SK-N-SH (cell line): ENCODE measurements at regions not wholly inside any gene's neighbourhood (a gene's known extent, or its start where the extent isn't known, plus 50 kb on each side); places are given as distances from the start of the nearest gene placed in this dataset.

Experiments
- GABPA ChIP-seq: IDR thresholded peaks from 2 replicates; pipeline ENCODE4 v1.4.0; 2012; ENCODE audit warnings: low read depth, mild to moderate bottlenecking
- POLR2AphosphoS5 ChIP-seq: IDR thresholded peaks from 2 replicates; pipeline ENCODE4 v1.6.1; 2012; ENCODE audit warnings: low read depth, low read length
- RAD21 ChIP-seq: IDR thresholded peaks from 2 replicates; pipeline ENCODE4 v1.6.1; 2012; ENCODE audit warnings: mild to moderate bottlenecking, low read length
- RXRA ChIP-seq: IDR thresholded peaks from 2 replicates; pipeline ENCODE4 v1.4.0; 2012; ENCODE audit warnings: low read depth, mild to moderate bottlenecking, borderline replicate concordance
- SIN3A ChIP-seq: IDR thresholded peaks from 2 replicates; pipeline ENCODE4 v1.6.1; 2012; ENCODE audit warnings: low read depth, mild to moderate bottlenecking, low read length, moderate library complexity, borderline replicate concordance
- TF ChIP-seq, protein P1 (sequence below): fragments of 200-600 bp; sonication (generic); IDR thresholded peaks from 2 replicates; pipeline ENCODE4 v1.6.1; 2017; ENCODE audit warnings: antibody characterized with exemption, mild to moderate bottlenecking, moderate library complexity
- TF ChIP-seq, protein P2 (sequence below): IDR thresholded peaks from 2 replicates; pipeline ENCODE4; 2012
- TF ChIP-seq, protein P3 (sequence below): IDR thresholded peaks from 2 replicates; pipeline ENCODE4 v1.4.0; 2012; ENCODE audit warnings: low read depth, borderline replicate concordance
- TF ChIP-seq, protein P4 (sequence below): IDR thresholded peaks from 2 replicates; pipeline ENCODE4 v1.4.0; 2012; ENCODE audit warnings: low read depth

GRCh38 chr9:19870988-19871387 lies 82.2 kb upstream of the SLC24A2 start:
- TF ChIP-seq, protein P1, sequence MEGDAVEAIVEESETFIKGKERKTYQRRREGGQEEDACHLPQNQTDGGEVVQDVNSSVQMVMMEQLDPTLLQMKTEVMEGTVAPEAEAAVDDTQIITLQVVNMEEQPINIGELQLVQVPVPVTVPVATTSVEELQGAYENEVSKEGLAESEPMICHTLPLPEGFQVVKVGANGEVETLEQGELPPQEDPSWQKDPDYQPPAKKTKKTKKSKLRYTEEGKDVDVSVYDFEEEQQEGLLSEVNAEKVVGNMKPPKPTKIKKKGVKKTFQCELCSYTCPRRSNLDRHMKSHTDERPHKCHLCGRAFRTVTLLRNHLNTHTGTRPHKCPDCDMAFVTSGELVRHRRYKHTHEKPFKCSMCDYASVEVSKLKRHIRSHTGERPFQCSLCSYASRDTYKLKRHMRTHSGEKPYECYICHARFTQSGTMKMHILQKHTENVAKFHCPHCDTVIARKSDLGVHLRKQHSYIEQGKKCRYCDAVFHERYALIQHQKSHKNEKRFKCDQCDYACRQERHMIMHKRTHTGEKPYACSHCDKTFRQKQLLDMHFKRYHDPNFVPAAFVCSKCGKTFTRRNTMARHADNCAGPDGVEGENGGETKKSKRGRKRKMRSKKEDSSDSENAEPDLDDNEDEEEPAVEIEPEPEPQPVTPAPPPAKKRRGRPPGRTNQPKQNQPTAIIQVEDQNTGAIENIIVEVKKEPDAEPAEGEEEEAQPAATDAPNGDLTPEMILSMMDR, result no peak
- TF ChIP-seq, protein P2, sequence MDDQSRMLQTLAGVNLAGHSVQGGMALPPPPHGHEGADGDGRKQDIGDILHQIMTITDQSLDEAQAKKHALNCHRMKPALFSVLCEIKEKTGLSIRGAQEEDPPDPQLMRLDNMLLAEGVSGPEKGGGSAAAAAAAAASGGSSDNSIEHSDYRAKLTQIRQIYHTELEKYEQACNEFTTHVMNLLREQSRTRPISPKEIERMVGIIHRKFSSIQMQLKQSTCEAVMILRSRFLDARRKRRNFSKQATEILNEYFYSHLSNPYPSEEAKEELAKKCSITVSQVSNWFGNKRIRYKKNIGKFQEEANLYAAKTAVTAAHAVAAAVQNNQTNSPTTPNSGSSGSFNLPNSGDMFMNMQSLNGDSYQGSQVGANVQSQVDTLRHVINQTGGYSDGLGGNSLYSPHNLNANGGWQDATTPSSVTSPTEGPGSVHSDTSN, result no peak
- TF ChIP-seq RAD21 (no peak), RXRA (no peak), POLR2AphosphoS5 (no peak), SIN3A (no peak), GABPA (no peak)
- TF ChIP-seq, protein P3, sequence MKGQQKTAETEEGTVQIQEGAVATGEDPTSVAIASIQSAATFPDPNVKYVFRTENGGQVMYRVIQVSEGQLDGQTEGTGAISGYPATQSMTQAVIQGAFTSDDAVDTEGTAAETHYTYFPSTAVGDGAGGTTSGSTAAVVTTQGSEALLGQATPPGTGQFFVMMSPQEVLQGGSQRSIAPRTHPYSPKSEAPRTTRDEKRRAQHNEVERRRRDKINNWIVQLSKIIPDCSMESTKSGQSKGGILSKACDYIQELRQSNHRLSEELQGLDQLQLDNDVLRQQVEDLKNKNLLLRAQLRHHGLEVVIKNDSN, result no peak
- TF ChIP-seq, protein P4, sequence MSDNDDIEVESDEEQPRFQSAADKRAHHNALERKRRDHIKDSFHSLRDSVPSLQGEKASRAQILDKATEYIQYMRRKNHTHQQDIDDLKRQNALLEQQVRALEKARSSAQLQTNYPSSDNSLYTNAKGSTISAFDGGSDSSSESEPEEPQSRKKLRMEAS, result no peak
